ENCODE measurements at regions not wholly inside any gene's neighbourhood (a gene's known extent, or its start where the extent isn't known, plus 50 kb on each side); places are given as distances from the start of the nearest gene placed in this dataset.

GRCh38 chr1:56135069-56135863 lies 444.1 kb downstream of the PLPP3 start:
- no peak for TF ChIP-seq POLR2A (IDR thresholded peaks at IDR 0.05)
- no peak for TF ChIP-seq CTCF (IDR thresholded peaks at IDR 0.05)

All from lower leg skin (tissue), 3 donors.